NOMO-1 (cell line): ENCODE measurements at regions not wholly inside any gene's neighbourhood (a gene's known extent, or its start where the extent isn't known, plus 50 kb on each side); places are given as distances from the start of the nearest gene placed in this dataset.
"Not testable (repeated sequence)": the region's sequence is repeated elsewhere in the genome, so short reads cannot be mapped to it uniquely, and the experiment has no call there.

ENCODE experiments used
- DNase-seq, 2 experiments: peaks; one replicate each; lab custom pipeline; 2025; ENCODE audit not compliant: unreplicated experiment in 2 of 2; lab: John Stamatoyannopoulos, UW

DNA sequence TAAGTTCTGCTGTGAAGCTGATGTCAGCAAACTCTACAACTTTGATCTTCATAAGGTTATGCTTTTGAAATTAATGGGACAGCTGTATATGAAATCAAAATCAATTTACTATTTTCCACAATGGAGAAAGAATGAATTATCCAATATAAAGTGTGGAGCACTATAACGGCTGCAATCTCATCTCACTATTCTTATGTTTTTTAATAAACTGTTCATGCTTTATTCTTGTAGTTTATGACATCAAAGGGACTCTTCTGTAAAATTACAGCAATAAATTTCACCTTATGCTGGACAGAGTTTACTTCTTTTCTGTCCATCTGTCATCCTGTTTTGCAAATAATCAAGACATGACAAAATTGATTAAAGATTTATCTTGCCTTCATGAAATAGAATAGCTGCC is 192.5 kb downstream of the TECRL start:
- no peak for DNase-seq

DNA sequence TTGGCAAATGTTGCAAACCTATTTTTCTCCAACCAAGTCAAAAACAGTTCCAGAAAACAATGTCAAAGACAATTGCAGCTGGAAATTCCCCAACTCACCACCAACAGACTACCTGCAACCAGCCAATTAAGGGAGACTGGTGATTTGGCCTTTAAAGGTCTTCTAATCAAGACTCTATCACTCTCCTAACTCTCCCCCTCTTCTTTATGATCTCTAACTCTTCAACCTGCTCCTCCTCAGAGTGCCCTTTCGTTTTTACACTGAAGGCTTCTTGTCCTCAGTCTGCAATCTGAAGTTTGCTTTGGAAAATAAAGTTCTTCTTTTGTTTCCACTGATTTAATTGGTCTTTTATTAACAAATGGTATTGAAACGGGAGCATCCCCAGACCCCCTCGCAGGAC is 203.9 kb downstream of the TECRL start:
- DNase-seq: no peak

DNA sequence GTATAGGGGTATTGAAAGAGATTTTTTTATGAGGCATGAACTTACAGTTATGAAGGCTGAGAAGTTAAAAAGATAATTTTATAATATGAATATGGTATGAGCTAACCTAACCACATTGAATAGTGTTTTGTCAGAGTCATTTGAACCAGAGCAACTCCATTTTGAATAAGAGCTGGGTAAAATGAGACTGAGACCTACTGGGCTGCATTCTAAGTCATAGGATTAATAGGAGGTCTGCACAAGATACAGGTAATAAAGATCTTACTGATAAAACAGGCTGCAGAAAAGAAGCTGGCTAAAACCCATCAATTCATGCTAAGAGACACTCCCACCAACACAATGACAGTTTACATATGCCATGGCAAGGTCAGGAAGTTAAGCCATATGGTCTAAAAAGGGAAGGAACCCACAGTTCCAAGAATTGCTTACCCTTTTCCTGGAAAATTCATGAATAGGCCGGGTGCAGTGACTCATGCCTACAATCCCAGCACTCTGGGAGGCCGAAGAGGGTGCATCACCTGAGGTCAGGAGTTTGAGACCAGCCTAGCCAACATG is 209.2 kb downstream of the TECRL start:
- no peak for DNase-seq

DNA sequence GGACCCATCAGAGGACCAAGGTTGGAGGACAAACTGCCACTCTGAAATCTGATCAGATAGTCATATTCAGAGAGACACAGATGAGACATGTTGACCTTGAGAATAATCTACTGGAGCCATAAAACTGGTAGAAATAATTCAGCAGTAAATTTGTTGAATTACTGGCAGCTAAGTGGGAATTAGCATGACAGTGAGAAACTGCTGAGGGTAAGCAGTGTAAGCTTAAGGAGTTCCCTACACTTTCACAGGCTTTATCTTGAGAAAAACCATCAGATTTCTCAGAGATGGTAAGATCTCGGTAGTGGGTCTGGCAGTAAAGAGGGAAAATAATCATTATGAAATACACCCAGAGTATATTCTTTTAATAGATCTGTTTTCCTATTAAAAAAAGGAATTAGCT is 213.7 kb downstream of the TECRL start:
- no peak for DNase-seq

DNA sequence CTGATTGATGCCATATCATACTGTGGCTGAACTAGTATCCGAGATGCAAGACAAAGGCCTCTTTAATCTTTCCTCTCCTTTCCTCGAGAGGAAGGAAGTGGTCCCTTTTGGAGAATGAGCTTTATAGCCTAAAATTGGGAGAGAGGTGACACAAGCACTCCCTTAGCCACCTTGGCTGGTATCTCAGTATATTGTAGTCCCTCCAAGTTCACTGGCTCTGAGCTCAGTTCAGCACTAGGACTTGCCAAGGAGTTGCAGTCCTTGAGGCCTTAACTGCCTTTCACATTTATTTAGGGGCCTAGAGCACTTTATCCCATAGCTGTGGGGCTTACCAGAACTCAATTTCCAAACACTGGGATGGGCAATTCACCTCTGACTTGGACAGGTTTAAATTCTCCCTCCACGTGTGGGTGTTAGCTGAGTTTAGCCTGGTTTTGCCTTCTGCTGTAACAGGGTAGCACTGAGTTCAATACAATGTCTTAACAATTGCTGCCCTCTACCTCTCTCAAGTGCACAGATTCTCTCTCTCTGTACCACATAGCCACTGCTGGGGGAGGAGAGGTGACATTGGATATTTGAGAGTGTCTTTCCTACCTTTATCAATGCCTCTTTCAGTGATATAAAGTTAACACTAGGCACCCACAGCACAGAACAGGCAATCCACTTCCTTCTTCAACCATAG is 216.4 kb downstream of the TECRL start:
- no peak for DNase-seq

DNA sequence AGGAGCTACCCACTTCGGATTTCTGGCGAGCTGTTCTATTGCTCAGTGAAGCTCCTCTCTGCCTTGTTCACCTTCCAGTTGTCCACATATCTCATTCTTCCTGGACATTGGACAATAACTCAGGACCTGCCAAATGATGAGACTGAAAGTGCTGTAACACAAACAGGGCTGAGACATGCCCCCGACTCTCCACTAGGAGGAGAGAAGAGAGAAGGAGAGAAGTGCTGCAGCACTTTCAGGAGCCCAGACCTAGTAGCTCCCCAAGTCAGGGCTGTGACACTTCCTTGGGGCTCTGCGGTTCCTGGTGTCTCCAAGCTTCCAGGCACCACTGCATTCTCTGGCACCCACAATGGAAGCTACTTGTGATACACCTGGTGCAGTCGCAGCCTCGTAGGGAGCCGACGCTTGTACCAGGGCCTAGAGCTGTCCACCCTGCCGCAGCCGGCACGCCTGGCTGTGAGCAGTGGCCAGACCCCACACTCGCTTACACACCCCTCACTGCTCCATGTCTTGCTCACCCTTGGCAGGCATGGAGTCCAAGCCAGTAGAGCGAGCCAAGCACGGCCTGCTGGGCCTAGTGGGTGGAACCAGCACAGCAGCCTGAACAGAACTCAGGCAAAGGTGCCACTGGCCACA is 234.9 kb downstream of the TECRL start:
- no peak for DNase-seq

DNA sequence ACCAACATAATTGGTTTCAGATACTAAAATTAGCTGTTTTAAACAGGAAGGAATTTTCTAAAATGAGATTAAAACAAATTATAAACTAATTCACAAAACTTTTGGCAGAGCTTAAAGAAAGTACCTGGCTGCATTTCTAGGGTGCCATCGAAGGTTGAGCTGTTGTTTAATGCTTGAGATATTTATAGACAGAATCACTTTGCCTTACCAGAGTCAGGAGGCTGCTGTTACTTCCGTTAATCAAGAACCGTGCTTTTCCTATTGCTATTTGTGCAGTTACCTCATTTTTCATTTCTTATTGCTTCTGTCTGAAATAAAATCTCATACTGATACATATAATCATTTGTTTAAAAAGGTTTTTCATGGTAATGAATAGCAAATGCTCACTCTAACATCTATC is 242.9 kb downstream of the TECRL start:
- DNase-seq: no peak

DNA sequence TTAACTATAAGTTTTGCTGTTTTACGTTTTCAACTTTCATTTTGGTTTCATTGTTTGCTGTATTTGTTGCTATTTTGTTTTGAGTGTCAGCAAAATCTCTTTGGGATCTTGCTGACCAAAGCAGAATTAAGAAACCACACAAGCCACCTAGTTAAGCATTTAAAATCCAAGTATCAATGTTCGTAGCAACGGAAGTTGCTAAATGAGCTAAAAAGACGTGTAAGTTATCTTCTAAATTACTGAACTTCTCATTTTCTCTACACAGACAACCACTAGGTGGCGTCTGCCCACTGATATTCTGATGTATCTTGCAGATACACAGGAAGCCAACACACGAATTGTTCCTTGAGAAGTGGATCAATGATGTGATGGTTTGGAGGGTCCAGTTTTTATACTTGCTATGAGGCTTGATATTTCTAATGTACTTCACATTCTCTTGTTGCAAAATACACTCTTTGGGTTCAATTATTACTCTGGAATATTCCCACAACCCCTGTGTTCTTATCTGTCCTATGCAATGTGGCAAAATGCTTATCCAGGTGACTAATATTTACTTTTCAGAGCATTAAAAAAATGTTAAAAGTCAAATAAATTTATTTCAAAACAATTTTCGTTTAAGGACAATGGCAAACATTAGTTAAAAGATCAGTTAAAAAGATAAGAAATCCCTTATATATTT is 250.5 kb downstream of the TECRL start:
- peak in 1 of 2 experiments; percentile 62 for DNase-seq

DNA sequence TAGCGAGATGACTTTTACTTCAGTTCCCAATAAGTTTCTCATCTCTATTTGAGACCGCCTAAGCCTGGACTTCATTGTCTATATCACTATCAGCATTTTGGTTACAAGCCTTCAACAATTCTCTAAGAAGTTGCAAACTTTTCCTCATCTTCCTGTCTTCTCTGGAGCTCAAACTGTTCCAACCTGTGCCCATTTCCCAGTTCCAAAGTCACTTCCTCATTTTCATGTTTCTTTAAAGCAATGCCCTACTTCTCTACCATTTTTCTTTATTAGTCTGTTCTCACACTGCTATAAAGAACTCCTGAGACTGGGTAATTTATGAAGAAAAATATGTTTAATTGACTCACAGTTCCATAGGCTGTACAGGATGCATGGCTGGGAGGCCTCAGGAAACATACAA is 251.9 kb downstream of the TECRL start:
- no peak for DNase-seq

DNA sequence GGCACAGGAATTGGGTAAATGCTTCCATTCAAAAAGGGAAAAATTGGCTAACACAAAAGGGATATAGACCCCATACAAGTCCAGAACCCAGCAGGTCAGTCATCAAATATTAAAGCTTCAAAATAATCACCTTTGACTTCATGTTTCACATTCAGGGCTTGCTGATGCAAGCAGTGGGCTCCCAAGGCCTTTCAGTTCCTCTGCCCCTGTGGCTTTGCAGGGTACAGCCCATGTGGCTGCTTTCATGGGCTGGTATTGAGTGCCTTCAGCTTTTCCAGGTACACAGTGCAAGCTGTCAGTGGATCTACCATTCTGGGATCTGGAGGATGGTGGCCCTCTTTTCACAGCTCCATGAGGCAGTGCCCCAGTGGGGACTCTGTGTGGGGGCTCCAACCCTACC is 253.0 kb downstream of the TECRL start:
- DNase-seq: no peak

DNA sequence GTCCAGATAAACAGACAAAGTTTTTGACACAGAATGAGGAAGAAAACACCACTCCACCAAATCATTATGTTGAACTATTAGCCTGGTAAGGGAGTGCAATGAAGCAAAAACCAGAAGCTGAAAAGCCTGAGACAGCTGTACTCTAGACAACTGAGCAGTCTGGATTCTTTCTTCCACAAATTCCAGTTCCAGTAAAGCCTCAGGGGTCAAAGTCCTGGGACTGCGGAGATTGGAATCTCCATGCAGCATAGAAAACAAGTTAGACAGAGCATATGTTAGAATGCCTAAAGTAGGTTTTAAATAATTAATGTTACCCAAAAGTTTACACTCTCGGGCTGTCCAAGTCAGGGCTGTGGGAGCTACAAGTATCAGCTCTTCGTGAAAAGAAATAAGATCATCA is 263.2 kb downstream of the TECRL start:
- no peak for DNase-seq

DNA sequence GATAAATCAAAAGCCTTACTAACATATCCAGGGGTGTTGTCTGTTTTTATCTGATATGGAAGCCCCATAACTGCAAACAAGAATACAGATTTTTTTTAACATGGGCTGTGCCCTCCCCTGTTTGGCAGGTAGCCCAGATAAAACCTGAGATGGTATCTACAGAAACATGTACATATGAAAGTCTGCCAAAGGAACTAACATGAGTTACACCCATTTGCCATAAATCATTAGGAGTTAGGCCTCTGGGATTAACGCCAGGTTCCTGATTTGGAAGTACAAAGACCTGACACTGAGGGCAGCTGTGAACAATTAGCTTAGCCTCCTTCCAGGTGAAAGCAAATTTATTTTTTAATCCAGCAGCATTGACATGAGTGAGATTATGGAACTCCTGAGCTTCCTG is 264.3 kb downstream of the TECRL start:
- no peak for DNase-seq

DNA sequence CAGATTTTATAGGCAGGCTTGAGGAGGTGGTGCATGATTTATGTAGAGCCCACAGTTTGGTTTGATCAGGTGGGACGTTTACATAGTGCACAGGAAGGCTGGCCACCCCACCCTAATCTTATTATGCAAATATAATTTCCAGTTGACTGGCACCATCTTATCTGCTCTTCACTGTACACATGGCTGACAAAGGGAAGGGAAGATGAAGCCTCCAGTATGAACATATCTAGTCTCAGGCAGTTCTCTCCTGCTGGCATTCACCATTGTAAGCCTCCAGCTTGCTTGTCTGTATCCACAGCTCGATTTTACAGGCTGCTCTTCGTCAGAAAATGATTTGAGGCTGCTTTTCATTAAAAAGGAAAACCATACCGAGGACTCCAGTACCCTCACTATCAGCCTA is 278.3 kb downstream of the TECRL start:
- no peak for DNase-seq

DNA sequence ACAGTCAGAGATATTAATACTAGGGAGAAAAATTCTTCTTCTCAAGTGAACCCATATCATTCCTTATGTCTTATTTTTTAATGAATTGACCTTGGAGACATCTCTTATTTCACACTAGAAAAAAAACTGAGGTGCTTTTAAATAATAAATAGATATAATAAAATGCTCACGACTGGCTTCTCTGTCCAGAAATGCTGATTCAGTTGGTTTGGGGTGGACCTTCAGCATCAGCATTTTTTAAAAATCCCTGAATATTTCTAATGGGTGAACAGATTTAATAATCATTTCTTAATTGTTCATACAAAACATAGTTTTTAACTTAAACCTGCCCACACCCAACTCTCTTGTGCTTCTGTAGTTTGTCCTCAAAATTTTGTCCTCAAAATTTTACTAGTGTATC is 283.9 kb downstream of the TECRL start:
- no peak for DNase-seq

DNA sequence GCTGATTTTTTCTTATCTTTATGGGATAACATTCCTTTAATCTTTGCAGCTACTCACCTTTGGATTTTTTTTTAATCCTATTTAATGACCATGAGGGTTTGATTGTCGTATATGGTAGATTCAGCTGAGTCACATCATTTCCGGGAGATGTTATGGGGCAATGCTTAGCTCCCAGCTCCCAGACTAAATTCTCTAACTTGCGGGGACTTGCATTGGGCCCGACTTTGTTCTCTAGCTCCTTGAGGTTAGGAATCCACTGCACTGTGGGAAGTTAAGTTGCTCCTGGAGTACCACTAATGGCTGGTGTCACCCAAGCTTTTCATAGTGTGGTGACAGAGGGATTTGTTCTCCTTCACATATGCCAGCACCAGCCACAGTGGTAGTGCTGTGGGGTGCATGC is 287.4 kb downstream of the TECRL start:
- DNase-seq: no peak

DNA sequence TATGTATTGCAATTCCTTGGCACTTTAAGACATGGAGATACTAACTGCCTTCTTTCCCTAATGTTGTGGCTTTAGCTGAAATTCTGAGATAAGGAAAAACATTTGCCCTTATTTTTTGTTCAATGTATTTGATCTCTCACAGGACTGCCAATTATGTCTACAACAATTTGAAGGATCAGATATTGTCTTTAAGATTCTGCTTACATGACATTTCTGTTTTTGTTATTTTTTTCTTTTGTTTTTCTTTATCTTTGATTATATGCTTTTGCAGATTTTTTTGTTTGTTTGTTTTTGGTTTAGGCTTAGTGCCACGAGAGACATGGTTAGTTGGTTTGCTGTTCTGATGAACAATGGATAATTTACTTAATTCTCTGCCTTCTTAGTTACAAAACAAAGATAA is 303.3 kb downstream of the TECRL start:
- DNase-seq: no peak

DNA sequence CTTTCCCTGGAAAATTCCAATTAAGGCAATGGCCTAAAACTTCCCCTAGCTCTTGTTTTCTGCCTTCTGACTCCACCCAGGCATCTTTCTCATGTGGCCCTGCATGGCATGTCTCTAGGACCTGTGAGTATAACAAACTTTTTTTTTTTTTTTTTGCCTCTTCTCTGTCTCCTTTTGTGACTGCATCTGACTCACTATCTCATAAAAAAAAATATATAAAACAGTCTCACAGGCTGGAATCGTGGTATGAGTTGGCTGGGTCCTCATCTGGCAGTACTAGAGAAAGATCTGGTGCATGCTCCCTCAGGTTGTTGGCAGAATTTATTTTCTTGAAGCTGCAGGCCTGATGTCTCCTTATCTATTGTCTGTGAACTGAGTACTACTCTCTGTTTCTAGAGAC is 313.9 kb downstream of the TECRL start:
- DNase-seq: no peak

DNA sequence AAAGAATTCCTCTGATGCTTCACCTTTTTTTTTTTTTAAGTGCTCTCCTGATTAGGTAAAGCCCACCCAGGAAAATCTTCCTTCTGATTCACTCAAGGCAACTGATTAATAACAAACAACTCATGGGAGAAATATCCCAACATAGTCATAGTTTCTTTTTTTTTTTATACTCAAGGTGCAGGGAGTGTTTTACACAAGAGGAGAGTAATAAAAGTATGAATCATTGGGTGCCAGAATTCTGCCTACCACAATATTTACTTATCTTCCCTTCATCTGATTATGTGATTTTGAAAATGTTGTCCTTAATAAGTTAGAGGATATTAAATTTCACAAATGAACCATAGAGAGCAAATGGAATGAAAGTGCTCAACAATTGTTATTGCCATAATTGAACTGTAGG is 329.9 kb downstream of the TECRL start:
- no peak for DNase-seq

DNA sequence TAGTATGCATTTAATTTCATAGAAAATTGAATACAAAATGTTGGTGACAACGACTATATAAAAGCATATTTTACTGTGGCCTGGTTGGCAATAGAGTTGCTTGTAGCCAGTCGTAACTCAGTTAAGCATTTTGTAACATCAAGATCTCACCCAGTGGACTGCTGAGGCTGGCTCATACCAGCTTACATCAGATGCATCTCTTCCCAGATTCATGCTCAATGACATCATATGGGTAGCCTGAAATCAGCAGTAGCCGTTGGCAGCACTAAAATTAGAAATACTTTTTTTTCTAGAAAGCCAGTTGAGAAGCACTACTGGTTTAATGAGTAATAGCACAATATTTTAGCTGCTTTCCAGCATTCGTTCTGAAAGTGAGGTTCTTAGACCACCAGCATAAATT is 341.2 kb downstream of the TECRL start:
- DNase-seq: no peak

DNA sequence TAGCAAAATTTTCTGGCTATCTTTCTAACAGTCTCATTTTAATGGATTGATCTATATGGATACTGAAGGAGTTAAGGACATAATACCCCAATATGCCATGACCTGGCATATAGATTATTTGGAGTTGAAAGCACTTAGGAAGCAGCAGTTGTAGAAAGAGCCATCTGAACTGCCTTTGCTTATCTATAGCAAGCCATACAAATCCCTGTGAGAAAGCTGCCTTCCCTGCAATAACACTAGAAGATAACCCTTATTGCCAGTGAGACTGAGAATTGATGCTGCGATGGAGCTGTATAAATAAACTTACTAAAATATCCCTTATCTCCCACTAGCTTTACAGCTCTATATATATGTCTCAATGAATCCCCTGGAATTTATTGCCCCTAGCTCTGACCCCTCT is 346.3 kb downstream of the TECRL start:
- DNase-seq: no peak

DNA sequence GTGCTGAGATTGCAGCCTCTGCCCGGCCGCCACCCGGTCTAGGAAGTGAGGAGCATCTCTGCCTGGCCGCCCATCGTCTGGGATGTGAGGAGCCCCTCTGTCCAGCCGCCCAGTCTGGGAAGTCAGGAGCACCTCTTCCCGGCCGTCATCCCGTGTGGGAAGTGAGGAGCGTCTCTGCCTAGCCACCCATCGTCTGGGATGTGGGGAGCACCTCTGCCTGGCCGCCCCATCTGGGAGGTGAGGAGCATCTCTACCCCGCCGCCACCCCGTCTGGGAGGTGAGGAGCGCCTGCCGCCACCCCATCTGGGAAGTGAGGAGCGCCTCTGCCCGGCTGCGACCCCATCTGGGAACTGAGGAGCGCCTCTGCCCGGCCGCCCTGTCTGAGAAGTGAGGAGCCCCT is 372.2 kb downstream of the TECRL start:
- not testable (repeated sequence) for DNase-seq

DNA sequence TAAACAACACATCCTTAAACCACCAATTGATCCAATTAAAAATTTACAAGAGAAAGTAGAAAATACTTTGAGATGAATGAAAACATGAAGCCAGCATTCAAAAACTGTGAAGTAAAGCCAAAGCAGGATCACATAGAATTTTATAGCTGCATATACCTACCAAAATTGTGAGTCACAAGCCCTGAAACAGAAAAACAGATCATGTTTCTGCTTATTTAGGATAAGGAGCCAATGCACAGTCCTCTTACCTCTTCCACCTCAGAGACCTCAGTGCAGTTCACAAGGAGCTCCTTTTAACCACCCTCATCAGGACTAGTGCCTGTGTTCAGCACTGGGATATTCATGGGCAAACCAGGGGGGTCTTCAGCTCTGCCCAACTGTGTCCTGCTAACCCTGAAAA is 386.7 kb downstream of the TECRL start:
- DNase-seq: no peak
